Neutrophil (primary cell): ENCODE measurements at regions not wholly inside any gene's neighbourhood (a gene's known extent, or its start where the extent isn't known, plus 50 kb on each side); places are given as distances from the start of the nearest gene placed in this dataset.
A peak's percentile ranks its signal among the peaks of the same experiment; 100 is the strongest.

Experiments
- H3K27ac ChIP-seq: fragments of 200-600 bp; sonication (generic); 2 replicates; pipeline ENCODE4 v1.5.1; 2016; ENCODE audit warnings: mild to moderate bottlenecking, moderate library complexity
- H3K27me3 ChIP-seq: fragments of 200-600 bp; sonication (generic); 2 replicates; pipeline ENCODE4 v1.6.0; 2016; ENCODE audit warnings: mild to moderate bottlenecking
- H3K36me3 ChIP-seq: fragments of 200-600 bp; sonication (generic); 2 replicates; pipeline ENCODE4 v1.5.1; 2017
- H3K4me1 ChIP-seq, 2 experiments: fragments of 200-600 bp in 1 of 2; sonication (generic) in 1 of 2; 1 replicate in 1 of 2; 2 replicates in 1 of 2; pipeline versions ENCODE4 v1.5.1 to v1.6.1; 2013 to 2016; ENCODE audit warnings: low read depth in 1 of 2, low read length in 1 of 2, mild to moderate bottlenecking in 1 of 2, moderate library complexity in 1 of 2; ENCODE audit not compliant: control insufficient read depth in 1 of 2, insufficient read depth in 1 of 2
- H3K4me3 ChIP-seq, 2 experiments: fragments of 200-600 bp in 1 of 2; sonication (generic) in 1 of 2; 1 replicate in 1 of 2; 2 replicates in 1 of 2; pipeline ENCODE4 v1.5.1; 2013 to 2016; ENCODE audit warnings: low read depth in 1 of 2, low read length in 1 of 2, mild to moderate bottlenecking in 1 of 2, moderate library complexity in 1 of 2
- H3K9me3 ChIP-seq: fragments of 200-600 bp; sonication (generic); 2 replicates; pipeline ENCODE4 v1.5.1; 2016
- CTCF ChIP-seq: fragments of 200-600 bp; sonication (generic); IDR thresholded peaks from 2 replicates; pipeline ENCODE4 v1.5.1; 2016; ENCODE audit warnings: antibody characterized with exemption

GRCh38 chr3:141682921-141683320 lies 55.2 kb upstream of the RNF7 start:
- no peak overlapping the region for H3K4me3 ChIP-seq
- H3K27ac ChIP-seq, result peak overlapping the region; percentile 76
- H3K4me1 ChIP-seq, result peaks cover 71 to 72% of the 10 kb centered on the region in 2 experiments
- H3K27me3 ChIP-seq, result no peaks in the 10 kb centered on the region
- no peaks in the 10 kb centered on the region for H3K9me3 ChIP-seq
- H3K36me3 ChIP-seq, result no peaks in the 10 kb centered on the region
- TF ChIP-seq CTCF, result no peak

GRCh38 chr3:141684758-141685157 lies 53.3 kb upstream of the RNF7 start:
- H3K27me3 ChIP-seq, result no peaks in the 10 kb centered on the region
- TF ChIP-seq CTCF, result no peak
- no peaks in the 10 kb centered on the region for H3K9me3 ChIP-seq
- peaks cover 62 to 64% of the 10 kb centered on the region in 2 experiments for H3K4me1 ChIP-seq
- H3K4me3 ChIP-seq, result no peak overlapping the region
- no peak overlapping the region for H3K27ac ChIP-seq
- H3K36me3 ChIP-seq, result no peaks in the 10 kb centered on the region

GRCh38 chr3:141686466-141687291 lies 51.4 kb upstream of the RNF7 start:
- no peak for TF ChIP-seq CTCF
- H3K4me3 ChIP-seq, result peak overlapping the region in 1 of 2 experiments; percentile 51
- no peaks in the 10 kb centered on the region for H3K36me3 ChIP-seq
- no peaks in the 10 kb centered on the region for H3K9me3 ChIP-seq
- peaks cover 60% of the 10 kb centered on the region in 2 experiments for H3K4me1 ChIP-seq
- peak overlapping the region; percentile 73 for H3K27ac ChIP-seq
- no peaks in the 10 kb centered on the region for H3K27me3 ChIP-seq
